CMK (cell line): ENCODE measurements at regions not wholly inside any gene's neighbourhood (a gene's known extent, or its start where the extent isn't known, plus 50 kb on each side); places are given as distances from the start of the nearest gene placed in this dataset.
A peak's percentile ranks its signal among the peaks of the same experiment; 100 is the strongest.
"Not testable (repeated sequence)": the region's sequence is repeated elsewhere in the genome, so short reads cannot be mapped to it uniquely, and the experiment has no call there.

Experiments
- DNase-seq: peaks from one replicate; pipeline ENCODE4 v3.0.0-alpha.2; 2010; ENCODE audit warnings: low read depth

DNA sequence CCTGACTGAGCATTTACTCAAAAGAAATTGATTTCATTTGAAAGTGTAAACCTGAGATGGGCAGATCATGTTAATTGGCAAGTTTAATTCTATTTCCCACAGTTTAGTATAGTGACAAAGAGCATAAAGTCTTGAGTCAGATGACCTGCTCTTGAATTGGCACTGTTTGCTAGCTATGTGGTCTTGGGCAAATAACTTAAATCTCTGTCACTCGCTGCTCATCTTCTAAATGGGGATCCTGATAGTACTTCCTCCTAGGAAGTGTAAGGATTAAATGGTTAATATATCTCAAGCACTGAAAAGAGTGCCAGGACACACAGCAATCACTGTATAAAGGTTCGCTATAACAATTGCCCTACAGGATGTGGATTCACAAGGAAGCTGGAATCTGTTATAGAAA lies 242.8 kb upstream of the JADE1 start:
- no peak for DNase-seq

- DNase-seq: peak; percentile 21
These were observed 243.8 kb upstream of the JADE1 start for GRCh38 chr4:128565565-128566186.

DNA sequence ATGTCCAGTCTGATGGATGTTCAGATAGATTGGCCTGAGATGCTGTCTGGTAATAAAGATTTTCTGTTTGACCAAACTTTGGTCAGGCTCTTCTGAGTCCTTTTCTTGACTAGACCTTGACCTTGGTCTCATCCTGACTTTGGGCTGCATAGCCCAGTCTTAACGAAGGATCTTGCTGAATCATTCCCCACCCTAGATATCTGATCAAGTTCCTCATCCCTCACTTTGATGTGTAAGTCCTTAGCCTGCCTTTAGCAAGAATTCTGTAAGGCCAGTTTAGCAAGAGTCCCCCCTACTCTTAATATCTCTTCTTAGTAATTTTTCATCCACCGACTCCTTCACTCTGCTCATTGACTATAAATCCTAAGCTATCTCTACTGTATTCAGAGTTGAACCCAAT lies 244.4 kb upstream of the JADE1 start:
- no peak for DNase-seq

GRCh38 chr4:128564081-128564630 lies 245.3 kb upstream of the JADE1 start:
- no peak for DNase-seq

DNA sequence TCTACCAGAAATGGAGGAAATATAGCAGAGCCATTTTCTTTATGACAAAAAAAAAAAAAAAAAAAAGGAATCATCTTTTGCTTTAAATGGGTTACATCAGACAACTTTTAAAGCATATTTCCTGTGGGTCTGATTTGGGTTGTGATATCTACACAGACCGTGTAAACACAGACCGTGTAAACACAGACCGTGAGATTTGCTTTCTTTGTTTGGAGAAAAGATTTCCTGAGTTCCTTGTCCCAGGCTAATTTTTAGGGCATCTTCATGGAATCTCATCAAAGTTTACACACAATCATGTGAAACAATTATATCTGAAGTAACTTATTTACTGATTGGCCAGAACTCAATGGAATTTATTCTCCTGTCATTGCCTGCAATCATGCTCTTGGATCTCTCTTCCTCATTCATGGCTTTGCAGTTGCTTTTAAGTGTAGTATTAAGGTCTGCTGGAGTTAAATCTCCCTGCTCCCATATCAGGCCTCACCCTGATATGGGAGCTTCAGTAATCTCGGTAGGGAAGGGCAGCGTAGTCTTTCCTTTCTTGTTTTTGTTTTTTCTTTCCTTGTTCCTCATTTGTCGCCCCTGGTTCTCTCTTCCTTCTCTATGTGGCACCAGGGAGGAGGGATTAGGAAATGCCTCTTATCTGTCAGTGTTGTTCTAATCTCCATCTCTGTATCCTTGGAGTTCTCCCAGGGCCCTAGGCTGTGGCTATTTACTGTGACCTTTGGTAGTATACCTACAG lies 248.6 kb upstream of the JADE1 start:
- DNase-seq: no peak

DNA sequence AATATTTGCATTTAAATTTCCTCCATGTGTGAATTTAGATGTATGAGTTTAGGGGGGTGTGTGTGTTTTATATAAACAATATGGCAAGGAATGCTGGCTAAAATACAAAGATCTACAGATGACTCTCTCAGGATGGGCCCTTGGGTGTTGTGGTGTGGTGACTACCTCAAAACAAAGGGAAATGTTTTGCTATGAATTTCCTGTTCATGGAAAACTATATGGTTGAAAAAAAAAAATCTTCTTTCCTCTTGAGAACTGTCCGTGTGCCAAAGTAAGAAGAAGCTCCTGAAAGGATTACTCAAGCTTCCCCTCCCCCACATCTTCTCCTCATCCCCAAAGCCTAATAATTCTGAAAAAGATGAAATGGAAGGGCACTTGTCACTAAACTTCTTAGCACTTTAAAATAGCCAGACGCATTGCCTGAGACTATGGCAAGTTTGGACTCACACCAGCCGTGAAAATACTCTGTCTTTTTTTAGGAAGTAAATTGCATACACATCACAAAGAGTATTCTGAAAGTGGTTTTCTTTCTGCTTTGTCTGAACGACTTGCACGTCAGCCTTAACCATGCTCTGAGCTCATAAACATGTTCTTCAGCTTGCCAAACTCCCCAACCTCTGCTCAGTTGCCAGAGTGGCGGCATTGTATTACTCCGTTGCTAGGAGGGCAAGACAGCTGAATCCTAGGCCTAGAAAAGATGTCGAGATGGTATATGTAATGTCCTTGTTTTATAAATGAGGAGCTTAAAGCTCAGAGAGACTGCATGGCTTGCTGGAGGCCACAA lies 250.4 kb upstream of the JADE1 start:
- DNase-seq: no peak

DNA sequence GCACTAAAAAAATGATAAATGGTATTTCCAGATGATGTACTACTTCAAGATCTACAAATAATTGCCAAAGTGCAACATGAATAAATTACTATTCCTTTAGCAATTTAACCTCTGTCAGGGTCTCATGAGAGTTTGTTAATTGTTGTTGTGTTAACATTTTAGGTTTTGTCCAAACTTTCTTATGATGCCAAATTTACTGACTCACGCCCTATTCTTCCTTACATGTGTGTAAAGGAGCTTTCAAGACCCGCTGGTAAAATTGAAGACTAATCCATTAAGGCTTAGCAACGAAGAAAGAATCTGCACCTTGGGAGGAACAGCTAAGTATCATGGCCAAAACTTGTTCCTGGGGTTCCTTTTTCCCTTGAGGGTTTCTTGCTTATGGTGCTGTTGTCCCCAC lies 252.7 kb upstream of the JADE1 start:
- no peak for DNase-seq

- DNase-seq: no peak
These were observed 255.6 kb upstream of the JADE1 start for GRCh38 chr4:128553686-128554515.

- DNase-seq: no peak
These were observed 257.0 kb upstream of the JADE1 start for GRCh38 chr4:128552586-128552907.

- DNase-seq: no peak
These were observed 258.2 kb upstream of the JADE1 start for GRCh38 chr4:128551280-128551679.

DNA sequence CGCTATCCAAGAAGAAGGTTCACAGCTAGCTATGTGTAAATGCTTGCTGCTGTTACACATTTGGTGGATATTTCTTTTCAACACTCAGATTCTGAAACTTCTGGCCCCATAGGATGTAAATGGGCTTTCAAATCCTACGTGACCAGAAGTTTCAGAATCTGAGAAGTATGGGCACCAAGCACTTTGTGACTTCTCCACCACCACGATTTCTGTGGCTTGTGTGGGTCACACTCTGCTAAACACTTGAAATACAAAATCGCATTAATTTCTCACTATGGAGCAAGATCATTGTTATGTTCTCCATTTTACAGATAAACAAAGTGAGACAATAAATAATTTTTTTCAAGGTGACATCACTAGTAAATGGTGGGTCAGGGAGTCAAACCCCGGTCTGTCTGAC lies 259.4 kb upstream of the JADE1 start:
- no peak for DNase-seq

- DNase-seq: no peak
These were observed 259.9 kb upstream of the JADE1 start for GRCh38 chr4:128549636-128550035.

DNA sequence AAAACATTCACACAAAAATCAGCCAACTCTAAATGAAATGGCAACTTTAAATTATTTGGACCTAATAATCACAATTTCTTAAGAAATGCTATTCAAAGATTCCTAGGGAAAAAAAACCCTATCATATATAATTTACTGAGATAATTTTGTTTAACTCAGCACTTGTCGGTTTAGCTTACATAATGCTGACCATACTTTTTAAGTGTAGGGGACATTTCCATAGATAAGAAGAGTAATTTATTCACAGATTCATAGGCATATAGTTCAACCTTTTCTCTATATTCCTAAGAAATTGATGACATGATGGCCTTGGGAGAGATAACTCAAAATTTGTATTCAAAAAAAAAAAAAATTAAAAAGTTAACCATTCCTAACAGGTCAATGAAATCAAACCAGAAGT lies 260.8 kb upstream of the PGRMC2 start:
- no peak for DNase-seq

- DNase-seq: no peak
These were observed 256.7 kb upstream of the PGRMC2 start for GRCh38 chr4:128544272-128544671.

GRCh38 chr4:128543696-128544095 lies 256.1 kb upstream of the PGRMC2 start:
- no peak for DNase-seq

DNA sequence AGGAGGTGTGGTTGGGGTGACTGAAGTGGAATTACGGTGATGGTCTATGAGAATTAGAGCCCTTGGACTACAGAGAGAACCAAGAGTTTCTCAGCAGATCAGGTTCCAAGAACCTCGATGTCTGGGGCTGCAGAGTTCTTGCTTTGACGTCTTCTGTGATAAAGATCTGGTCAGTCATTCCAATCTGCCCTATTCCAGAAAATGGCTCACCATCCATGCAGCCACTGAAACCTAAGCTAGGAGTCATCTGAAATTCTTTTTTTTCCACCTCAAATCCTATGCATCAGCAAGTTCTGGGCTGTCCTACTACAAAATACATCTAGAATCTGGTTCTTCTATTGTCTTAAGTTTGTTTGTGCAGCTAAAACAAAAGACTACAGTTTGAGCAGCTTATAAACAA lies 254.4 kb upstream of the PGRMC2 start:
- DNase-seq: no peak

GRCh38 chr4:128540122-128540521 lies 252.5 kb upstream of the PGRMC2 start:
- no peak for DNase-seq

- DNase-seq: no peak
These were observed 250.7 kb upstream of the PGRMC2 start for GRCh38 chr4:128538111-128538882.

- DNase-seq: no peak
These were observed 249.1 kb upstream of the PGRMC2 start for GRCh38 chr4:128536746-128537145.

GRCh38 chr4:128535510-128535909 lies 247.9 kb upstream of the PGRMC2 start:
- DNase-seq: not testable (repeated sequence)

GRCh38 chr4:128528793-128529553 lies 241.4 kb upstream of the PGRMC2 start:
- DNase-seq: no peak
